H9 (cell line): ENCODE measurements at regions not wholly inside any gene's neighbourhood (a gene's known extent, or its start where the extent isn't known, plus 50 kb on each side); places are given as distances from the start of the nearest gene placed in this dataset.
"Not testable (repeated sequence)": the region's sequence is repeated elsewhere in the genome, so short reads cannot be mapped to it uniquely, and the experiment has no call there.

Source experiments
- DNase-seq: peaks from one replicate; pipeline ENCODE4 v3.0.0-alpha.2; 2017
- H2AFZ ChIP-seq: one replicate; pipeline ENCODE4 v1.6.1; 2013; ENCODE audit warnings: mild to moderate bottlenecking, low read length, control low read depth, moderate library complexity
- H2AK5ac ChIP-seq: 2 replicates; pipeline ENCODE4 v1.6.1; 2013; ENCODE audit warnings: low read length, control low read depth, mixed read lengths; ENCODE audit not compliant: insufficient read length
- H2BK120ac ChIP-seq: one replicate; pipeline ENCODE4 v1.6.1; 2013; ENCODE audit warnings: low read depth, mild to moderate bottlenecking, low read length, control low read depth, inconsistent platforms; ENCODE audit not compliant: poor library complexity, severe bottlenecking
- H2BK12ac ChIP-seq: 2 replicates; pipeline ENCODE4 v1.6.1; 2013; ENCODE audit warnings: low read length, control low read depth, mixed read lengths, low read depth; ENCODE audit not compliant: insufficient read length
- H2BK15ac ChIP-seq: 2 replicates; pipeline ENCODE4 v1.6.1; 2013; ENCODE audit warnings: low read depth, low read length, control low read depth
- H2BK20ac ChIP-seq: one replicate; pipeline ENCODE4 v1.6.1; 2013; ENCODE audit warnings: low read depth, mild to moderate bottlenecking, low read length, control low read depth, inconsistent platforms; ENCODE audit not compliant: poor library complexity, severe bottlenecking
- H2BK5ac ChIP-seq: 2 replicates; pipeline ENCODE4 v1.6.1; 2013; ENCODE audit warnings: low read length, control low read depth, mixed read lengths; ENCODE audit not compliant: insufficient read length
- H3K14ac ChIP-seq: 2 replicates; pipeline ENCODE4 v1.6.1; 2013; ENCODE audit warnings: low read length, control low read depth; ENCODE audit not compliant: insufficient read depth
- H3K18ac ChIP-seq: 2 replicates; pipeline ENCODE4 v1.6.1; 2013; ENCODE audit warnings: low read depth, mild to moderate bottlenecking, mixed read lengths, low read length, control low read depth; ENCODE audit not compliant: insufficient read length
- H3K23ac ChIP-seq: 2 replicates; pipeline ENCODE4 v1.6.1; 2013; ENCODE audit warnings: low read length, control low read depth, mixed read lengths, low read depth; ENCODE audit not compliant: insufficient read length
- H3K23me2 ChIP-seq: 2 replicates; pipeline ENCODE4 v1.6.1; 2013; ENCODE audit warnings: low read depth, mild to moderate bottlenecking, mixed read lengths, low read length, control low read depth; ENCODE audit not compliant: insufficient read length, poor library complexity, severe bottlenecking
- H3K27ac ChIP-seq: 2 replicates; pipeline ENCODE4 v1.5.1; 2013; ENCODE audit warnings: low read length, control low read depth, mixed read lengths, low read depth; ENCODE audit not compliant: insufficient read length
- H3K27me3 ChIP-seq: 2 replicates; pipeline ENCODE4 v1.6.1; 2013; ENCODE audit warnings: low read length, control low read depth, inconsistent platforms; ENCODE audit not compliant: insufficient read depth
- H3K4ac ChIP-seq: 2 replicates; pipeline ENCODE4 v1.6.1; 2013; ENCODE audit warnings: low read depth, mild to moderate bottlenecking, control low read depth, inconsistent platforms, low read length, moderate library complexity
- H3K4me1 ChIP-seq: 2 replicates; pipeline ENCODE4 v1.6.1; 2013; ENCODE audit warnings: low read length, control low read depth, inconsistent platforms; ENCODE audit not compliant: insufficient read depth
- H3K4me2 ChIP-seq: 2 replicates; pipeline ENCODE4 v1.6.1; 2013; ENCODE audit warnings: low read length, control low read depth, mixed read lengths; ENCODE audit not compliant: insufficient read length, insufficient read depth
- H3K56ac ChIP-seq: 2 replicates; pipeline ENCODE4 v1.6.1; 2013; ENCODE audit warnings: low read depth, mild to moderate bottlenecking, mixed read lengths, low read length, control low read depth; ENCODE audit not compliant: insufficient read length
- H3K79me1 ChIP-seq: 2 replicates; pipeline ENCODE4 v1.6.1; 2013; ENCODE audit warnings: low read depth, mild to moderate bottlenecking, moderate library complexity, low read length, control low read depth, inconsistent platforms; ENCODE audit not compliant: insufficient read depth, poor library complexity, severe bottlenecking
- H3K79me2 ChIP-seq: 2 replicates; pipeline ENCODE4 v1.6.1; 2013; ENCODE audit warnings: low read length, control low read depth, inconsistent platforms; ENCODE audit not compliant: insufficient read depth
- H3K9ac ChIP-seq: 2 replicates; pipeline ENCODE4 v1.6.1; 2013; ENCODE audit warnings: low read length, control low read depth, mixed read lengths; ENCODE audit not compliant: insufficient read length; ENCODE audit errors: extremely low read depth
- H3K9me3 ChIP-seq: one replicate; pipeline ENCODE4 v1.6.1; 2013; ENCODE audit warnings: low read depth, low read length, inconsistent platforms; ENCODE audit not compliant: control insufficient read depth
- H3T11ph ChIP-seq: one replicate; pipeline ENCODE4 v1.6.1; 2013; ENCODE audit warnings: mild to moderate bottlenecking, low read length, control low read depth, inconsistent platforms
- H4K20me1 ChIP-seq: one replicate; pipeline ENCODE4 v1.6.1; 2013; ENCODE audit not compliant: control insufficient read depth, insufficient read length, insufficient read depth
- H4K5ac ChIP-seq: 2 replicates; pipeline ENCODE4 v1.6.1; 2013; ENCODE audit warnings: low read depth, mild to moderate bottlenecking, mixed read lengths, low read length, control low read depth; ENCODE audit not compliant: insufficient read length
- H4K8ac ChIP-seq: replicated peaks from 2 replicates; pipeline ENCODE4 v1.6.1; 2013; ENCODE audit warnings: low read length, control low read depth, mixed read lengths, low read depth; ENCODE audit not compliant: insufficient read length
- H4K91ac ChIP-seq: 2 replicates; pipeline ENCODE4 v1.6.1; 2013; ENCODE audit warnings: low read depth, mild to moderate bottlenecking, moderate library complexity, mixed read lengths, low read length, control low read depth; ENCODE audit not compliant: insufficient read length
- H3K27ac Mint-ChIP-seq, 3 experiments: 2 replicates in 2 of 3; 3 replicates in 1 of 3; pipeline ENCODE4 v1.8.0; 2020 to 2021; ENCODE audit warnings: mixed read lengths in 3 of 3, mild to moderate bottlenecking in 1 of 3, moderate library complexity in 1 of 3
- H3K27me3 Mint-ChIP-seq: 2 replicates; pipeline ENCODE4 v1.8.0; 2021; ENCODE audit warnings: low read depth, mild to moderate bottlenecking, moderate library complexity, mixed read lengths
- H3K36me3 Mint-ChIP-seq, 3 experiments: 2 replicates in 2 of 3; 3 replicates in 1 of 3; pipeline ENCODE4 v1.8.0; 2020 to 2021; ENCODE audit warnings: low read depth in 3 of 3, mixed read lengths in 3 of 3; ENCODE audit not compliant: insufficient read depth in 1 of 3
- H3K4me1 Mint-ChIP-seq, 2 experiments: 2 replicates each; pipeline ENCODE4 v1.8.0; 2020; ENCODE audit warnings: mixed read lengths in 2 of 2
- H3K4me3 Mint-ChIP-seq, 2 experiments: 2 replicates in 1 of 2; 3 replicates in 1 of 2; pipeline ENCODE4 v1.8.0; 2020 to 2021; ENCODE audit warnings: mild to moderate bottlenecking in 2 of 2, mixed read lengths in 2 of 2, moderate library complexity in 1 of 2
- H3K9me3 Mint-ChIP-seq, 2 experiments: 2 replicates in 1 of 2; 3 replicates in 1 of 2; pipeline ENCODE4 v1.8.0; 2020; ENCODE audit warnings: mild to moderate bottlenecking in 2 of 2, mixed read lengths in 2 of 2, moderate library complexity in 1 of 2
- CTCF ChIP-seq: fragments of 200-600 bp; sonication (generic); conservative IDR thresholded peaks from 3 replicates; pipeline ENCODE4 v1.8.0; 2021; ENCODE audit warnings: antibody characterized with exemption, mild to moderate bottlenecking
- WGBS: extraction: QIAGEN DNeasy Blood & Tissue Kit; methylation state at CpG from one replicate; pipeline ENCODE4 v1.1.7; 2013; ENCODE audit warnings: missing lambda C conversion rate, low lambda C conversion rate, mixed read lengths; ENCODE audit not compliant: insufficient read length; ENCODE audit errors: extremely low coverage; 5-methylcytosine and 5-hydroxymethylcytosine counted together

- H3K9me3 Mint-ChIP-seq = no peaks in the 10 kb centered on the region
- Histone ChIP-seq H3K4me1 (peaks cover 3% of the 10 kb centered on the region; the same call in 1 of the 2 replicates), H2BK12ac (no peak overlapping the region), H3K23ac (no peak overlapping the region), H3K79me2 (no peaks in the 10 kb centered on the region), H3T11ph (no peak overlapping the region), H2BK120ac (no peak overlapping the region), H3K4ac (no peak overlapping the region), H3K27ac (no peak overlapping the region), H2BK5ac (no peak overlapping the region), H2AFZ (no peak overlapping the region), H4K91ac (no peak overlapping the region), H3K14ac (no peak overlapping the region), H2BK15ac (no peak overlapping the region), H3K4me2 (no peak overlapping the region), H3K23me2 (no peaks in the 10 kb centered on the region), H2BK20ac (no peak overlapping the region), H4K8ac (no peak overlapping the region), H3K27me3 (no peaks in the 10 kb centered on the region; the same call in 1 of the 2 replicates), H2AK5ac (no peak overlapping the region), H3K79me1 (no peaks in the 10 kb centered on the region), H3K9ac (no peak overlapping the region), H4K5ac (no peak overlapping the region), H3K9me3 (no peaks in the 10 kb centered on the region), H3K56ac (no peak overlapping the region), H3K18ac (no peak overlapping the region), H4K20me1 (no peaks in the 10 kb centered on the region)
- no CpG with 5 or more reads among the region's 8 CpGs for WGBS
- H3K4me3 Mint-ChIP-seq = no peak overlapping the region
- no peak overlapping the region for H3K27ac Mint-ChIP-seq
- no peak for TF ChIP-seq CTCF
- H3K36me3 Mint-ChIP-seq = no peaks in the 10 kb centered on the region; a peak in 1 of 7 replicates
- H3K4me1 Mint-ChIP-seq = peaks cover 16 to 17% of the 10 kb centered on the region in 2 experiments
- no peak for DNase-seq
- no peaks in the 10 kb centered on the region for H3K27me3 Mint-ChIP-seq
Observed at GRCh38 chr5:138668451-138669380, 84.5 kb upstream of the CTNNA1 start.

- DNase-seq, H3K27ac ChIP-seq, H2BK5ac ChIP-seq, H4K5ac ChIP-seq, H3K9ac ChIP-seq, H3K9me3 Mint-ChIP-seq, H3K79me1 ChIP-seq, H3K56ac ChIP-seq, H3K4me2 ChIP-seq, H3K9me3 ChIP-seq, H3K4me3 Mint-ChIP-seq, H2BK12ac ChIP-seq, H3K4ac ChIP-seq, H3T11ph ChIP-seq, H4K20me1 ChIP-seq, H3K4me1 ChIP-seq, H3K36me3 Mint-ChIP-seq, H3K23me2 ChIP-seq, H3K79me2 ChIP-seq, H3K27ac Mint-ChIP-seq, H3K27me3 ChIP-seq, H4K8ac ChIP-seq, H3K27me3 Mint-ChIP-seq, H2BK15ac ChIP-seq, H3K23ac ChIP-seq, H3K14ac ChIP-seq, H3K18ac ChIP-seq, H2AK5ac ChIP-seq, H4K91ac ChIP-seq, H2BK120ac ChIP-seq, H2BK20ac ChIP-seq, H2AFZ ChIP-seq: not testable (repeated sequence)
- peaks cover 20 to 21% of the 10 kb centered on the region in 2 experiments for H3K4me1 Mint-ChIP-seq
- WGBS = no CpG with 5 or more reads among the region's 2 CpGs
Observed at GRCh38 chr5:138667782-138668331, 85.4 kb upstream of the CTNNA1 start.
